Fibroblast of peridontal ligament (primary cell): ENCODE measurements at regions not wholly inside any gene's neighbourhood (a gene's known extent, or its start where the extent isn't known, plus 50 kb on each side); places are given as distances from the start of the nearest gene placed in this dataset.
A peak's percentile ranks its signal among the peaks of the same experiment; 100 is the strongest.
"Not testable (repeated sequence)": the region's sequence is repeated elsewhere in the genome, so short reads cannot be mapped to it uniquely, and the experiment has no call there.

Source experiments
- DNase-seq: peaks from one replicate; pipeline ENCODE4 v3.0.0-alpha.2; 2010; ENCODE audit errors: extremely low read depth

DNA sequence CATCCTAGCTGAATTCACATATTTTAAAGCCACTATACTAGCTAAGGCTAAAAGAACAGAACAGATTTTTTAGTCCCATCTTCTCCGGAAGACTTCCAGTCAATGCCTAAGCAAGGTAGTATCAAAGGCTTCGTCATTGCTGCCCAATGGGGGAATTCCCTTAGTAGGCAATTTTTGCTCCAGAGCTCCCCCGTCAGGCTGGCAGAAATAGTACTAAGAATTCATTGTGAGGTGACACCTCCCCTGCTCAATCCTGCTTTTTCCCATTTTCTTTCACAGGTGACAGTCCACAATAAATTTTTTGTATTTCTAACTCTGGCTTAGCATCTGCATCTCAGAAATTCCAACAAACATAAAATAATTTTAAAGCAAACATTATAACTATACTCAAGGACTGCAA lies 52.8 kb upstream of the SRSF6 start:
- no peak for DNase-seq

- not testable (repeated sequence) for DNase-seq
These were observed 56.8 kb upstream of the SRSF6 start for GRCh38 chr20:43400882-43401281.

GRCh38 chr20:43398676-43399324 lies 58.9 kb upstream of the SRSF6 start:
- DNase-seq = no peak

DNA sequence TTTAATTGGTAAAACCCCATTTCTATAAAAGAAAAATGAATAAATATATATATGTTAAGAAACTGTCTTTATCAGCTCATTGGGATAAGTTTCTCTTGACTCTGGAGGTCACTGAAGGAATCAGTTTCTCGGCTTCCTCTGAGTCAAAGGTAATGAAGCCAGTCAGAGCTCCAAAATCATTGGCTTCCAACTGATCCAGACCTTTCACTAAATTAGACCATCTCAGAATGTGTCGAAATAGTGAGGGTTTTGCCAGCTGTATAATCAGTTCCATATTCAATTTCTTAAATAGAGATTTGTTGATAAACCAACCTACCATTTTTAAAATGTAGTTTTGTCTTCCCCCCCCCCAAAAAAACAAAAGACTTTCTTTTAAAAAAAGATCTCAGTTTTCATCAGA lies 60.5 kb upstream of the SRSF6 start:
- DNase-seq = peak; percentile 69

GRCh38 chr20:43393052-43393451 lies 64.6 kb upstream of the SRSF6 start:
- no peak for DNase-seq

DNA sequence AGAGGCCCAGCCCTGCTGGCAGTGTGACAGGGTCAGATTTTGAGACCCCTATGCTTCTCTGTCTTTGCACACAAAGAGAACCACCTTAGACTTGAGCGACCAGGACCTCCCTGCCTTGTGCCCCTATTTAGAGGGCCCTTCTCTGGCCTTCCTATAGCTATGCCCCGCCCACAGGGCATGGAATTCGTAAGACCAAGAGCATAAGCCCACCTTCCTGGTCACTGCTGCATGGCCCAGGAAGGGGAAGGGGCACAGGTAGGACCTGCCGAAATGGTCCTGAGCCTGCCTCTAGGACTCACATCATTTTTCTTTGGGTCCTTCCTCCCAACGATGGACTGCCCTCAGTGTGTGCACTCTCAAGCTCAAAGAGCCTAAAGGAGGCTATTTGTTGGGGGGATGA lies 65.1 kb upstream of the SRSF6 start:
- no peak for DNase-seq

DNA sequence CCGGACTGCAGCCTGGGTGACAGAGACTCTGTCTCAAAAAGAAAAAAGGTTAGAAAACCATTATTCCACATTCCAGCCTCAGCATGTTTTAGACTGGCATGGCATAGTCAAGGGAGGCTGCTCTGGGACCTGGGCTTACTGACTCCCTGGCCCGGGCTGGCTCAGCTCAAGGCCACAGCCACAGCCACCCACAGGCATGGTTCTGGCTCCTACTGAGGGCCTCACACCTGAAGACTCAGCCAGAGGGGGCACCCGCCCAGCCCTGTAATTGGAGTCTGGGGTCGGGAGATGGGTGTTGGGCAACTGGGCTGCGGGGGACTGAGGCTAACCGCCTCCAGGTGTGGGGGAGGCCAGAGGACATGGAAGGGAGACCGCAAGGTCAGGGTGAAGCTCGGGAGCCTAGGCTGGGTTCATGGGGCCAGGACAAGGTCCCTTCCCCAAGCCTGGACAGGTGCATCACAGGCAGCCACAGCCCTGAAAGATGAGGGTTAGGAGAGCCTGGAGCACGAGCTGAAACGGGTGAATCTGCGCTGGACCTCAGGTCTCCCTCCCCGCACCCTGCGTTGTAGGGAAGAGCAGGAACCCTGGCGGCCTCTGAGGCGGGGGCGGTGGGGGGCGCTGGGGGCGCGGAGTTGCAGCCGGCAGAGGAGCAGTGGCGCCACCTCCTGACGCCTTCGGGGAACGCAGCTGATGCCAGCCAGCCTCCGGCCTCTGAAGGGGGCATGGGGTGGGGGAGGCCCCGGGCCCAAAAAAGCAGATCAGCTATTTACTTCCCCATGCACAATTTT lies 67.7 kb upstream of the SRSF6 start:
- DNase-seq = no peak

- DNase-seq = no peak
These were observed 68.5 kb upstream of the SRSF6 start for GRCh38 chr20:43389211-43389610.

GRCh38 chr20:43388268-43389002 lies 69.3 kb upstream of the SRSF6 start:
- no peak for DNase-seq

DNA sequence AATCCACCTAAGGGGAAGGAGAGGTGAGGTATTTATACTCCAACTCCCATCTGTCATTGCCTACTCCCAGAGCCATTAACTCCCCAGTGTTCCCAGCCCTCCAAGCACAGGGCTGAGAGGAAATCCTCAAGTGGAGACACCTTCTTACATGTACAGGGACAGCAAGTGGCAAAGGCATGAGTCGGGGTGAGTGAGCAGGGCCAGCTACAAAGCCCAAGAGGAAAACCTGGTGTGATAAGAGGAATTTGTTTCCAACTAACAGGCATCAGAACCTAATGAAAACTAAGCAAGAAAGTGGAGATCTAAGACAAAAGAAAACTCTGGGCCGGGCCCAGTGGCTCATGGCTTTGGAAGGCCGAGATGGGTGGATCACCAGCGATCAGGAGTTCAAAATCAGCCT lies 70.0 kb upstream of the SRSF6 start:
- no peak for DNase-seq

- no peak for DNase-seq
These were observed 70.8 kb upstream of the SRSF6 start for GRCh38 chr20:43386878-43387277.

DNA sequence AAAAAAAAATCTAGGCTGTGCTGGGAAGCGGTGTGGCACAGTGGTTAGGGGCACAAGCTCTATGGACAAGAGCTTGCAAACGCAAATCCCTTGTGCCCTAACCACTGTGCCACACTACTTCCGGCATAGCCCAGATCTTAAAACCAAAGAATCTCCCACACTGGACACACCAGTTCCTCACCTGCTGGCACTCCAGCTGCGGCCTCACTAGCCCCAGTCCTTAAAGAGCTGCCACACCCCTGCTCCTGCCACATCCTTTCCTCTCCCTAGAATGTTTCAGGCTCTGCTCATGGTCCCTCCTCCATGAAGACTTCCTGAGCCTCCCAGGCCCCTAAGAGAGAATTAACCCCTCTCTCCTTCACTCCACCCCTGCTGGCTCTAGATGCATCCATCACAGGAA lies 71.8 kb upstream of the SRSF6 start:
- DNase-seq = no peak

DNA sequence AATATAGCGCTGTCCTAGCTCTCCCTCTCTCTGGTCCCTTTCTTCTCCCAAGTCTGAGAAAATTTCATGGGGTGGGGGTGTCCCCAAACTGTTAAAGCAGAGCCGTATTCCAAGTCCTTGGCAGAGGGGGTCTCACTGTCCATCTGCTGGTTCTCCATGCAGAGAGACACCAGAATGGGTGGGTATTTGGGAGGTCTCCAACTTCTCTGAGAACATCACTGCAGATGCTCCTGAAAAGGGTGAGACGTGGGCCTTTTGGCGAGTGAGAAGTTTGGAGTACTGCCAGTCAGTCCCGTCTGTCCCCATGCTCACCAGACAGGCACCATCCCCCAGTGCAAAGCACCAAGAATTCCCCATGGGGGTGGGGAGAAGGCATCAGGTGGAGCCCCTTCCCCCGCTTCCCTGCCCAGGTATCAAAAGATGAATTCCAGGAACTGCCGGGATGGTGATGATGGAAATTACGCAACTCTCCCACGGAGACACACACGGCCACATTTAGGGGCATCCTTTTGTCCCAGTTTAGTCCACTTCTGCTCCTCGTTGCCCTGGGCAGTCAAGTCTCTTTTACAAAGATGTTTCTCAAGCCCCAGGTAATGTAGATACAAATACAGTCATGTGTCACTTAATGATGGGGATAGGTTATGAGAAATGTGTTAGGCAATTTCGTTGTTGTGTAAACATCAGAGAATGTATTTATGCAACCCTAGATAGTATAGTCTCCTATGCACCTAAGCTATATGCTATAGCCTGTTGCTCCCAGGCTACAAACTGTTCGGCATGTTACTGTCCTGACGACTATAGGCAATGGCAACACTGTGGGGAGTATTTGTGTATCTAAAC lies 73.4 kb upstream of the SRSF6 start:
- no peak for DNase-seq

- no peak for DNase-seq
These were observed 74.5 kb upstream of the SRSF6 start for GRCh38 chr20:43383026-43383795.

- not testable (repeated sequence) for DNase-seq
These were observed 75.6 kb upstream of the SRSF6 start for GRCh38 chr20:43382135-43382534.

- DNase-seq = not testable (repeated sequence)
These were observed 76.2 kb upstream of the SRSF6 start for GRCh38 chr20:43381533-43381932.

DNA sequence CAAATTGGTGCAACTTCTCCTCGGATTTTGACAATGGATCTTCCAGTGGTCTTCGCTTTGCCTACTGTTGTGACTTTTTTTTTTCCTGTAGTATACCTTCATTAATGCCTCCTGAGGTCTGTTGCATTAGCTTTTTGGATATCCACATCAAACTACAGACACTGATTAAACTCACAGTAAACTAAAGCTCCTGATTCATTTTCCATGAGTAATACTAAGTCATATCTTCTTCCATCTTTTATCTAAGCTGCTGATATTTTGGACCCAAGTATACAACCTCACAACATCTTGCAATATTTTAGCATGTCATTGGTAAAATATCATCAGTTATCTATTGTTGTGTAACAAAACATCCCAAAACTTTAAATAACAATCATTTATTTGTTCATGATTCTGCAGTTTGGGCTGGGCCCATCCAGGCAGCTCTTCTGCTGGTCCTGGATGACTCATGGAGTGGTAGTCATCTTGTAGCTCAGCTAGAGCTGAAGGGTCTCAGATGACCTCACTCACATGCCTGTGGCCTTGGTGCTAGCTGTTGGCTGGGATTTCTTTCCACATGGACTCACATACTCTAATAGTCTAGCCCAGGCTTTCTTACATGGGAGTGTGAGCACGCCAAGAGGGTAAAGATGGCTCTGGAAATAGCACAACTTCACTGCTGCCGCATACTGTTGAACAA lies 78.3 kb upstream of the SRSF6 start:
- DNase-seq = peak; percentile 74

DNA sequence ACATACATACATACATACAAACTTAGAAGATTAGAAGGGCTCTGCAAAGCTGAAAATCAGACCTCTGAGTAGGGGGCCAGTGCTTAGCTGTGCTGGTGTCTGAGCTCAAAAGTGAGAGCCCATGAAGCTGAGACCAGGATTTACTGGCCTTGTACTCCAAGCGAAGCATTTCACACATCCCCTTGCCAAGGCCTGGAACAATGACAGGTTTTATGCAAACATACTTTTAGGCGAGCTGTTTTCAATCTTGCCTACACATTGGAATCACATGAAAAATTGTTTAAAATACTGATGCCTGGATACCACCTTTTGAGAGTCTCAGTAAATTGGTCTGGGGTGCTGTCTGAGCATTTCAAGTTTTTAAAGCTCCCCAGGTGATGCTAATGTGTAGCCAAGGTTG lies 80.9 kb upstream of the SRSF6 start:
- DNase-seq = no peak

DNA sequence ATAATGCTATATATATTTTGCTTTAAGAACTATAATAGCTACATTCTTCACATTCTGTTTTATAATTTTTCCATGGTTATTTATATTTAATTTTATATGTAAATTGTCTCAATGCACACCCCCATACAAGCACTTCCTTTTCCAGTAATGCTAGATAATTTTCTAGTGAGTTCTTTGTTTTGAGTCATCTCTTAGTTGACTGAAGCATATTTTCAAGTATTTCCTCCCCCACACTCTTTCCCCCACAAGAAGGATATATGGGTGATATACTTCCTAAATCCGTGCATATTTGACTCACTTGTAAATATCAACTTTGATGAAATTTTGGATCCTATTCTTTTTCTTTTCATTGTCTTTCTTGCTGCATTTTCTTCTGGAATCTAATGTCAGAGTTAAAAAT lies 82.1 kb upstream of the SRSF6 start:
- DNase-seq = no peak

DNA sequence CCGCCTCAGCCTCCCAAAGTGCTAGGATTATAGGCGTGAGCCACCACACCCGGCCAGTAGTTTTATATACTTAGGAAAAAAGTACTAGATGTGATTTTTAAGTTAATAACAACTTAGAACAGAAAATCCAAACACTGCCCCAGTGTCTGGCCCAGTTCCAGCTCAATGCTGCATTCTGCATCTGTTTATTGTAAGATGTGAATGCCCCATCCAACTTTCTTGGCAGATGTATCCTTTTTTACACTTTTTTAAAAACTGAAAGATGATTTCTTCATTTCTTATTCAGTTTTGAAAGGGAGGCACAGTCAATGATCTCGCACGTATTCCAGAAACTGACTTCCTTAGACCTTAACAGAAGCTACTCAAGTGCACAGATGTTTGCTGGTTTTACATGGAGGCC lies 85.6 kb upstream of the SRSF6 start:
- DNase-seq = peak; percentile 34

- DNase-seq = no peak
These were observed 92.0 kb upstream of the SRSF6 start for GRCh38 chr20:43365691-43366090.
